BJ (cell line): ENCODE measurements at regions not wholly inside any gene's neighbourhood (a gene's known extent, or its start where the extent isn't known, plus 50 kb on each side); places are given as distances from the start of the nearest gene placed in this dataset.

ENCODE experiments used
- CTCF ChIA-PET: fragments of 350-600 bp; formaldehyde crosslinking; extraction: SDS; loops from one replicate; lab custom pipeline; 2021; ENCODE audit warnings: antibody characterized with exemption, inconsistent platforms; lab: Yijun Ruan, JAX
- POLR2A ChIA-PET: fragments of 300-600 bp; sonication (Branson Sonifier 250); formaldehyde crosslinking; extraction: SDS; loops from one replicate; lab custom pipeline; 2021; ENCODE audit warnings: antibody characterized with exemption; lab: Charles Lee
- DNase-seq: peaks from one replicate; pipeline ENCODE4 v3.0.0-alpha.2; 2011; ENCODE audit warnings: low read depth
- H3K27me3 ChIP-seq: 2 replicates; pipeline ENCODE4 v1.6.0; 2011; ENCODE audit warnings: low read length; ENCODE audit not compliant: control insufficient read depth, insufficient read depth
- H3K36me3 ChIP-seq: 2 replicates; pipeline ENCODE4 v1.5.1; 2011; ENCODE audit warnings: low read length; ENCODE audit not compliant: control insufficient read depth, insufficient read depth
- H3K4me3 ChIP-seq: 2 replicates; pipeline ENCODE4 v1.5.1; 2011; ENCODE audit warnings: low read depth, mild to moderate bottlenecking, control low read depth, low read length
- CTCF ChIP-seq: IDR thresholded peaks from 2 replicates; pipeline ENCODE4 v1.5.1; 2011; ENCODE audit warnings: low read depth, mild to moderate bottlenecking, control low read depth, inconsistent platforms, low read length, moderate library complexity; ENCODE audit not compliant: insufficient read depth

GRCh38 chr22:17281026-17281425 is 61.8 kb upstream of the ADA2 start:
- ChIA-PET POLR2A (no interaction called here), CTCF (interaction anchor here (0.7 kb wide), 1 partner anchor 15 kb away, joined by 3 read pairs; no protein-coding TSS in a partner anchor)
- Histone ChIP-seq H3K36me3 (no peaks in the 10 kb centered on the region), H3K27me3 (no peaks in the 10 kb centered on the region), H3K4me3 (no peak overlapping the region)
- no peak for DNase-seq
- TF ChIP-seq CTCF = no peak

- POLR2A ChIA-PET = no interaction called here
- H3K4me3 ChIP-seq = no peak overlapping the region
- CTCF ChIA-PET = no interaction called here
- H3K27me3 ChIP-seq = no peaks in the 10 kb centered on the region; the same call in 1 of the 2 replicates
- H3K36me3 ChIP-seq = no peaks in the 10 kb centered on the region
- DNase-seq = no peak
- no peak for TF ChIP-seq CTCF
Observed at GRCh38 chr22:17272511-17272991, 53.3 kb upstream of the ADA2 start.

DNA sequence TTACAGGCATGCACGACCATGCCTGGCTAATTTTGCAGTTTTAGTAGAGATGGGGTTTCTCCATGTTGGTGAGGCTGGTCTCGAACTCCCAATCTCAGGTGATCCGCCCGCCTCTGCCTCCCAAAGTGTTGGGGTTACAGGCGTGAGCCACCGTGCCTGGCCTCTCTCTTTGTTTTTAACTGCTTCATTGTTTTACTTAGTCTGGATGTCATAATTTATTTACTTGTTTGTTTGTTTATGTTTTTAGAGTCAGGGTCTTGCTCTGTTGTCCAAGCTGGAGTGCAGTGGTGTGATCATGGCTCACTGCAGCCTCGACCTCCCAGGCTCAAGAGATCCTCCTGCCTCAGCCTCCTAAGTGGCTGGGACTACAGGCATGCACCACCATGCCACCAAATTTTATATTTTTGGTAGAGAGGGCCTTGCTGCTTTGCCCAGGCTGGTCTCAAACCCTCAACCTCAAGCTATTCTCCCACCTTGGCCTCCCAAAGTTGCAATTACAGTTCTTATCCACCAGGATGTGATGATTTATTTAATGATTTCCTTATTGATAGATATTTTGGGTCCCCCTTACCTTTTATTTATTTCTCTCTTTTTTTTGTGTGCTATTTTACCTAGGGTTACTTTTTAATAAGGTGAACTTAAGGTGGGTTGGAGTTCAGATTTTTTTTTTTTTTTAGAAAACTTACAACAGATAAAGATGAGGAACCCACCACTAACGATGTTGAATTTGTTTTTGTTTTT is 52.6 kb upstream of the ADA2 start:
- Histone ChIP-seq H3K36me3 (no peaks in the 10 kb centered on the region), H3K27me3 (no peaks in the 10 kb centered on the region; the same call in 1 of the 2 replicates), H3K4me3 (no peak overlapping the region)
- POLR2A ChIA-PET = no interaction called here
- CTCF ChIA-PET = no interaction called here
- DNase-seq = no peak
- TF ChIP-seq CTCF = no peak

- DNase-seq = no peak
- no peak for TF ChIP-seq CTCF
- Histone ChIP-seq H3K27me3 (no peaks in the 10 kb centered on the region; the same call in 1 of the 2 replicates), H3K4me3 (no peak overlapping the region), H3K36me3 (no peaks in the 10 kb centered on the region)
- POLR2A ChIA-PET = no interaction called here
- CTCF ChIA-PET = no interaction called here
Observed at GRCh38 chr22:17269607-17270261, 50.5 kb upstream of the ADA2 start.

- CTCF ChIA-PET = interaction anchor here (0.6 to 0.8 kb wide), 2 partner anchors 97 to 206 kb away, joined by 3 read pairs; no protein-coding TSS in a partner anchor
- DNase-seq = no peak
- no peaks in the 10 kb centered on the region; the same call in 1 of the 2 replicates for H3K27me3 ChIP-seq
- no peak overlapping the region for H3K4me3 ChIP-seq
- H3K36me3 ChIP-seq = no peaks in the 10 kb centered on the region
- POLR2A ChIA-PET = no interaction called here
- no peak for TF ChIP-seq CTCF
Observed at GRCh38 chr22:17269224-17269606, 50.0 kb upstream of the ADA2 start.
